ENCODE measurements at regions not wholly inside any gene's neighbourhood (a gene's known extent, or its start where the extent isn't known, plus 50 kb on each side); places are given as distances from the start of the nearest gene placed in this dataset.

- no peak for TF ChIP-seq CTCF (IDR thresholded peaks at IDR 0.05)
- TF ChIP-seq POLR2A (IDR thresholded peaks at IDR 0.05): no peak
Observed at GRCh38 chr3:194058753-194059152, 77.2 kb upstream of the HES1 start.
